Activated CD8-positive, alpha-beta memory T cell treated with anti-CD3 and anti-CD28 coated beads, Interleukin-2, amount 50 U/mL, for 48 hours (primary cell): ENCODE measurements at regions not wholly inside any gene's neighbourhood (a gene's known extent, or its start where the extent isn't known, plus 50 kb on each side); places are given as distances from the start of the nearest gene placed in this dataset.

ENCODE experiments used
- DNase-seq: peaks from one replicate; pipeline ENCODE4 v3.0.0-alpha.2; 2020

DNA sequence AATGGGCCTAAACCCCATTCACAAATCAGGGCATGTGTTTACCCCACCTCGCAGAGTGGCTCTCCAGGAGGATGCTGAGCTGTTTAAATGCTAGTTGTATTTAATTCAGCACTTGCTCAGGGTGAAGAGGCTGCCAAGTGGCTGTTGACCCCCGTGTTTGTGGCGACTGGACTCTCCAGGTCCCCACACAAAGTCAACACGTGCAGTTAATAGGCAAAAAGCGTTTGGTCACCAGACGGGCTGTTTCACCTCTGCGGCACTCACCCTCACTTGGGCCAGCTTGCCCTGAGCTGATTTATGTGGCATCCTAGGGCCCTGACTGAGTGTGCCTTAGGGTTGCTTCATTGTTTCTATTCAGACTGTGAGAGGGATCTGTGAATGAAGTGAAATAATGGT is 152.3 kb downstream of the GAS1 start:
- no peak for DNase-seq

DNA sequence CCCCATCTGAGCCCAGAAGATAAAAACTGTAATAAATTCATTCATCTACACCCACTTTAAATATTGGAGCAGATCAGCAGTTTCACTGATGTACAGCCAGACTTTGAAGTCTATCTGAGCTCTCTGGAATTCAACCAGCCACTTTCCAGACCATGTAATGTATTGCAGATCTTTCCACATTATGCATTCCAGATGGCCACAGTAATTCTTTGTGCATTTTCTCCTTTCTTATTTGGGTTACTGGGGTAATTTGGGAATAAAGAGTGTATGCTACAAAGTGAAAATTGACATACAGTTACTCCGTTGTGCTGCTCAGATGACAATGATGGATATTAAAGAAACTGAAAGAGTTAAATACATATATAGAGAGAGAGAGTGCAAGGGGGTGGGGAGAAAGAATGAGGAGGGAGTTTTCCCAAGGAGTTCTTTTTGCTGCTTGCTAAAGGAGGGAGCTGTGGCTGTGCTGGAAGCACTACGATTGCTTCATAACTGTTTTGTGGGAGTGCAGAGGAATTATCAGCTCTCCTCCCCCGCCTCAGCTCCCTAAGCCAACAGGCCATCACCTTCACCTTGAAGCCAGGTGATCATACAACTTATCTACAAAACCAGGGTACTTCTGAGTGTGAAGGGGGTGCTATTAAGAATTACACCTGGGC is 152.8 kb downstream of the GAS1 start:
- DNase-seq, result no peak

DNA sequence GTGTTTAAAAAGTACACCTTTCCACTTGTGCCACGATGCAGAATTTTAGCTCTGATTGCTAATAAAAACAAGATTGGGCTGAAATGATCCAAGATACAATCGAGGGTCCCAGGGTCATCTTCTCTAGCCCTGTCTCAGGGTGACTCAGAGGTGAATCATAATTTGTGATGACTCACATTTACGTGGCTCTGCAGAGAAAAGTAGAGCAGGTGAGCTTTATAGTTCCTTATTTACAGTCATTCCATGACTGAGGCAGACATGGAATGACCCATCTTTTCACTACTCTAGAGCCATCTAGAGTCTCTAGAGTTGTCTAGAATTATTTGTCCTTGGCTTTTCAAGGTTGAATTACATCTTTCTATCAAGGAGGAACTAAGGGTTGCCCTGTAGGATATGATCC is 155.2 kb downstream of the GAS1 start:
- no peak for DNase-seq

DNA sequence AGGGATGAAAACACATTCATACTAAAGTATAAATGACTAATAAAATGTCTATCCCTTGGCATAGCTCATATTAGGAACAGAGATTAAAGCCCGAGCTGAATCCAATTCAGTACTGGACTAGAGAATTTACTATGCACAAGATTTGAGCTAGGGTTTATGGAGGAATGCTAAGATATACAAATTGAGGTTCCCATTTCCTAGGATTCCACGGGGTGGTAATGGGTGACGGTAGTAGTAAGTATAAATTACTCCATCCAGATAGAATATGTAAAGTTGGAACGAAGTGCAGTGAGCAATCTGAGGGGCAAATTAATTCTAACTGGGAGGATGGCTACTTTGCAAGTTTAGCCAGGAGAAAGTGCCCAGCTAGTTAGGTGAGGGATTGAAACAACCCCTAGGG is 156.5 kb downstream of the GAS1 start:
- no peak for DNase-seq

DNA sequence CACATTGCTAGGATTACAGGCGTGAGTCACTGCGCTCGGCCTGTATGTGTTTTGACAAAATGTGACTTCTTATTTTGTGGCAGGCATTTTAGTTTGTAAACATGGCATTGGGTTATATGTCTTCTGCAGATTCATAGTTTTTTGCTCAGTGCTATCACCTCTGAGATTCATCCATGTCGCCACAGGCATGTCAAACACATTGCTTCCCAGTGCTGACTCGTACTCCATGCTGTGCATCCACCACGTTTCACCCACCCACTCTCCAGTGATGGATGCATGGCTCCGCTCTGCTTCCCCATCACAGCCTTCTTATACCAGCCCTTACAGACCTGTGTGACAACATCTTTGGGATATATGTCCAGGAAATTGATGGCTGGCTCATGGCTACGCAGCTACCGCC is 158.8 kb downstream of the GAS1 start:
- DNase-seq, result no peak

DNA sequence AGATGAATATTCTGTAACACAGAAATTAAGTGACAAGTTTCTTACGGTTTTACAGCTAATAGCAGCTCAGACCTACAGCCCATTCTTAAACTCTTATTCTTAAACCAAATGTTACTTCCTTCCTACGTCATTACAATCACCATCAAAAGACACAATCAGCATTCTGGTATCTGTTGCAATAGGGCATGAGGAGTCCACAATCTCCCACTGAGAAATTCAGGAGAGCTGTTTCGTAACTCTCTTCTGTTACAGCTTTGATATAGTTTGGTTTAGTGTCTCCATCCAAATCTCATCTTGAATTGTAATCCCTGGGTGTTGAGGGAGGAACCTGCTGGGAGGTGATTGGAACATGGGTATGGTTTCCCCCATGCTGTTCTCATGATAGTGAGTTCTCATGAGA is 163.4 kb downstream of the GAS1 start:
- no peak for DNase-seq

DNA sequence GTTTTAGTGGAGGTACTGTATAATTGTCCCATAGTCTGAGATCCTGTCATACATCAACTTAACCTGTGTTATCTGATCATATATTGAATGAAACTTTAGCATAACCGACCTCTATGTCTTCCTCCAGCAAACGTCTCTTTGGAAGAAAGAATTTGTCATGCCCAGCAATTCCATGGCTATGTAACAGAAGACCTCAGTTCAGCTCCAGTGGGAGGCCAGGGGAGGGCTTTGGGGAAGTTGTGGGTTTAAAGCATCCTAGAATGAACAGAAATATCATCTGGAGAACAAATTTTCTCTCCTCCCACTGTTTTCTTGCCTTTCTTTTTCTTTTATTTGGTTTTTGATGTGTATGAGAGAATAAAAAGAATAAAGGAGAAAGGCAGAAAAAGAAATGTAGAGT is 164.5 kb downstream of the GAS1 start:
- DNase-seq, result no peak

DNA sequence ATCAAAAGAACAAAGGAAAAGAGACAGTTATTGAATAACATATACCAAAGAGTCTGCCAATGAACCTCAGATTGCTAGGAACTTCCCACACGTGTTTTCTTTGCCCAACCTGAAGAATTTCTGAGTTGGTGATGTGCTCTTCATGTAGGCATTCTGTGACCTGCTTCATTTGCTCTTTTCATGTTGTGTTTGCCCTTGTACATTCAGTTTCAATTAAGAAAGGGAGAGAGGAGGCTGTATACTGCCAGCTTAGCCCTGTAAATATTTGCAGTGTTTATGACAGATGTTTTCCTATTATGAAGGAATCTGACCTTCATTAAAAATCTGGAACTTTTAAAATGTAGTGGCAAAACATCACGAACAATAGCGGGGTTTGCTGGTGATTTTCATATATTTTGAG is 168.5 kb downstream of the GAS1 start:
- DNase-seq, result no peak

DNA sequence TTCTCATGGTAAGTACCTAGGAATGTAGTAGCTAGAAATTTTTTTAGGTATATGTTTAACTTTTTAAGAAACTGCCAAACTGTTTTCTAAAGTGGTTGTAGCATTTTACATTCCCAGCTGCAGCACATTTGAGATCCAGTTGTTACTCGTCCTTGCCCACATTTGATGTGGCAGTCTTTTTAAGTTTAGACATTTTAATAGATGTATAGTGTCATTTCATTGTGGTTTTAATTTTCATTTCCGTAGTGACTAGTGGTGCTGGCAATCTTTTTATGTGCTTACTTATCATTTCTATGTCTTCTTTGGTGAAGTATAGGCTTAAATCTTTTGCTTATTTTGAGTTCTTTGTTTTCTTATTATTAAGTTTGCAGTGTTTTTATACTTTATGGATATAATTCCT is 171.6 kb downstream of the GAS1 start:
- DNase-seq, result no peak

DNA sequence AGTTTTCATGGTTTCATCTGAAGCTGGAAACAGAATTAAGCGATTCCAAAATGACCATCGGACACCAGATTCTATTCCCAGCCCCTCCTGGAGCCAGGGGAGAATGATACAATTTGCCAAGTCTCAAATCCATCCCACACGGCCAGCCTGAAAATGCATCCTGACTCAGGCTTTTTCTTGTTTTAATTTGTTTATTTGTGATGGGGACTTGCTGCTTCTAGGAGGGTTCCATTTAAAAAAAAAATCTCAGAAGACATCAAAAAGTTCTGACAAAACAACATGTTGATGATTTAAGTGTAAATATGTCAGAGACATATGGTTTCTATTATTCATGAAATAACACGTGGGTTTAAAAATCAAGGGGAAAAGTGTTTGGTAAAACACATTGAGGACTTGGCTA is 173.2 kb downstream of the GAS1 start:
- DNase-seq, result no peak

DNA sequence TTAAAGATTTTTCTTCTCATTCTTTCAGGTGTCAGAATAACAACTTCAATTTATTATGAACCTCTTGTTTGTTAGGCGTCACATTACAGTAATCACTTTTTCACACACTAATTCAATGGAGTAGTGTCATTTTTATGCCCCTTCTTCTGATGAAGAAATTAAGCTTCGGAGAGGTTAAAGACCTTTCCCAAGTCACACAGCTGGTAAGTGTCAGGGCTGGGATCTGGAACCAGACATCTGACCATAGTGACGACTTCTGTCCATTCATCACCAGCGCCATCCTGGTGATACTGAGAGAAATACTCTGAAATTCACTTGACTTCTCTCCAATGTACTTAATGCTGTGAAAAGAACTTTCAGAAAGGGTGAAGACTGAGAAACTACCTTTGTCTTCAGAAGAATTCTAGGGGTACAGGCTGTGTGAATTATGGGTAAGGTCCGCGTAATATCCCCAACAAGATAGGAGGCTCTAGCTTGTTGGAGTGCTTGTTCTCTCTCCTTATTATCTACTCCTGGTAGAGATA is 173.8 kb downstream of the GAS1 start:
- no peak for DNase-seq

DNA sequence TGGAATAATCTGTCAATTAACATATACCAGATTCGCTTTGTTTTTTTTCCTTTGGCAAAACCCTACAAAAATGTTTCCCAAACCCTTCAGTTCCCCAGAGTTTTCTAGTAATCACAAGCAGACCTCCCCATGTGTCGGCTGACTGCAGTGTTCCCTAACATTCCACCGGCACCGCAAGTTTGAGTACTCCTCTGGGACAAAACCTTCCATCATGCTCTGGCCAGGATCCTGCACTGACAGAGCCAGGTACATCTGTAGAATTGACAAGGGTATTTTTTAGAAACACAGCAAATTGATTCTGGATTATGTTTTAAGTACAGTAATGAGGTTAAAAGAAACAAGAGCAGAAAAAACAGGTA is 174.7 kb downstream of the GAS1 start:
- DNase-seq, result no peak

DNA sequence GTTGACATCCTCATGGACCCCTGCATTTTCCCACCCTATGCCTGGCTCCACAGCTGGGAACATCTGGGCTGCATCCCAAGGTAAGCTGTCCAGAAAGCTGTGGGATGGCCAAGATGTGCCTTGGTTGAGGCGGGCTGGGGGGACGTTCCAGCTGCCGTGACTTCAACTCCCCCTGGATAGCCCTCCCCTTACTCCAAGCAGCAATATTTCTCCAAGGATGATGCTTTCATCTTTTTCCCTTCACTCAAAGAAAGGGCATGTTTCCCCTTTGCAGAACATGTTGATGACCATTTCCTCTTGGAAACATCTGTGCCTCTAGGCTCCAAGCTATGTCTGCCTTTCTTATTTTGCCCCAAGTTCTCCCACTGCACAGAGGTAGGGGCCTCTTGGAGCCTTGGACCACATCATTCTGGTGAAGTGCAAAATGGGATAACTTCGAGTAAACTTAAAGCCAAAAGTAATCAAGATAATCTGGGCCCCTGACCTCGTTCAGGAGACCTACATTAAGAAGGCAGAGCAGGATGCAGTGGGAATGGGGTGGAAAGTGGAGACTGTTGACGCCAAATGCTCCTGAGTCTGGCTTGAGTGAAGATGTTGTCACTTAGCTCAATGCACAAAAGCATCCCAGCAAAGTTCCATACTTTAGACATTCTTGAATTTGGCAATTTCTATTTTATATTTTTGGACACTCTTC is 175.2 kb downstream of the GAS1 start:
- DNase-seq, result no peak

DNA sequence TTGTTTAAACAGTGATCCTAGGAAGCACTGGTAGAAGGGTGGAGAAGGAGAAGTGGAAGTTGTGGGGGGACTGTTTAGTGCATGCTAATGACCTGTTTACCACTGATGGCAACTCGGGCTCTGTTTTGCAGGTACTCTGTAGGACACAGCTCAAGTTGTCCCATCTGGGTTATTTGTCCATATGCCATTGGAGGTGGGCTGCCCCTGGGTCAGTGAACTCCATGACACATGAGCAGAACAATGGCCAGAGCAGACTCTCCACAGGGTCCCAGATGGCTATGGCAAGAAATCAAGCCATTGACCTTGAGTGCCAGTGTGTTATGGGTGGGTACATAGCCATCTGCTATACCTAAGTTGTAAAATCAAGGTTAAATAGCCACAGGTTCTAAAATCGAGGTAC is 175.9 kb downstream of the GAS1 start:
- no peak for DNase-seq

DNA sequence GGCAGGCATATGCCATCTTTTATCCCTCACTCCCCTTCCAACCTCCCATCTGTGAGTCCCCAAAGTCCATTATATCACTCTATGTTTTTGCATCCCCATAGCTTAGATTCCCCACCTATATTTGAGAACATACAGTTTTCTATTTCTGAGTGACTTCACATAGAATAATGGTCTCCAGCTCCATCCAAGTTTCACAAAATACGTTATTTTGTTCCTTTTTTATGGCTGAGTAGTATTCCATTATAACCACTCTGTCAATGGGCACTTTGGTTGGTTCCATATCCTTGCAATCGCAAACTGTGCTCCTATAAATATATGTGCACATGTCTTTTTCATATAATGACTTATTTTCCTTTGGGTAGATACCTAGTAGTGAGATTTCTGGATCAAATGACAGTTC is 178.6 kb downstream of the GAS1 start:
- no peak for DNase-seq

DNA sequence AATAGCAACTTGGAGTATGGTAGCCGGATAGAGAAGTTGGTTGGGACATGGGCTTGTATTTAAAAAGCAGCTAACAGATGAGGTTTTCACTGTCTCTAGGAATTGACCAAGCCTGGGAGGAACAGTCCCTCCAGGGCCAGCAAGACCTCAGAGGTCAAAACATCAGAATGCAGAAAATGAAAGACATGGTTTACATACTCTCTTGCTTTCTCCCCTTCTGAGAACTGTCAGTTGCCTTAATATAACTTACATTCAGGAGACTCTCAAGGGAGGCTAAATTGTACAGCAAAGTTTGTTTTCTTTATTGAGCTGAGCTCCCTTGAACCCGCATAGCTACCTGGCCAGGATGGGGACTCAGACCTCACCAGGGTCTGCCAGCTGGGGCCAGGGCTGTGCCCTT is 179.3 kb downstream of the GAS1 start:
- DNase-seq, result no peak

DNA sequence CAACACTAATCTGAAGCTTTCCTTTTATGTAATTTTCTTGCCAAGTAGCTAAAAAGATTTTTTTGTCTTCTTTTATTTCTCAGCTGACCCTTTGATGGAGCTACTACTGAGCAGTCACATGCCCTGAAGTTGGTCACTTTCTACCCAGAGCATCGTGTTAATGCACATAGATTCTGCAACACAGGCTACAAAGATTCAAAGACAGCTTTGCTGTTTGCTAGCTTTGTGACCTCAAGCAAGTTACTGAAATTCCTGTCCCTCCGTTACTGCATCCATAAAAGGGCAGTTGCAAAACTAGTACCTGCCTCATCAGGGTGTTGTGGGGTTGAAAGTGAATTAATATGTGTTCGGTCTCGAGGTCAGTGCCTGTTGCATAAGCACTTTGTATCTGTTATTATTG is 179.9 kb downstream of the GAS1 start:
- DNase-seq, result no peak

DNA sequence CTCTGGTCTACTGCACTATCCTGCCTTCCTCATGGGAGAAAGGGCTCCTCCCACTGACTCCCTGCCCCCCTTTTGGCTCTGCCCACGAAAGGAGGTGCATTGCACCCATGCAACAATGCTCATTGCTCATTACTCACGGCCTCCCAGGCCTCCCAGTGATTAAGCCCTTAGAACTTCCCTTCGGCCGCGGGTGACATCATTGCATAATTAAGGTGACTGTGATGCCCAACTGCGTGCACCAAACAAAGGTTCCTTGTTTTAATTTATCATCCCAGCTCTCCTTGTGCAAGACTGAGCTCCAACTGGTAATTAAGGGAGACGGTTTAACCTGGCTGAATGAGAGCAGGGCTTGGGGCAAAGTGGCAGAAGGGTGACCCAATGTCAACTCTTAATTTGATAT is 180.4 kb downstream of the GAS1 start:
- no peak for DNase-seq

DNA sequence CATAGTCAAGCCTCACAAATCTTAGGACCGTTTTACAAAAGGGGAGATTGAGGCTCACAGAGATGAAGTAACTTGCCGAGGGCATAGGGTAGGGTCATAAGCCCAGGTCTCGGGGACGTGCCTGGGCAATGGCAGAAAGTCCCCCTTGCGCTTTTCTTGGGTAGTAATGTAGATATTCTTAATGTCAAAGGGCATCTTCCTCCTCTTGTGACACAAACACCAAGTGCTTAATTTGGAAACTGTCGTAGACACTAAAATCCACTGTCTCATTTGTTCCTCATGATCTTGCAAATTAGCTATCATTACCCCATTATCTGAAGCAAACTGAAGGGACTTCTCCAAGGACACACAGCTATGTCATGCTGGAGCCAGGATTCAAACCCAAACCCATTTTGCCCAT is 180.8 kb downstream of the GAS1 start:
- DNase-seq, result no peak

DNA sequence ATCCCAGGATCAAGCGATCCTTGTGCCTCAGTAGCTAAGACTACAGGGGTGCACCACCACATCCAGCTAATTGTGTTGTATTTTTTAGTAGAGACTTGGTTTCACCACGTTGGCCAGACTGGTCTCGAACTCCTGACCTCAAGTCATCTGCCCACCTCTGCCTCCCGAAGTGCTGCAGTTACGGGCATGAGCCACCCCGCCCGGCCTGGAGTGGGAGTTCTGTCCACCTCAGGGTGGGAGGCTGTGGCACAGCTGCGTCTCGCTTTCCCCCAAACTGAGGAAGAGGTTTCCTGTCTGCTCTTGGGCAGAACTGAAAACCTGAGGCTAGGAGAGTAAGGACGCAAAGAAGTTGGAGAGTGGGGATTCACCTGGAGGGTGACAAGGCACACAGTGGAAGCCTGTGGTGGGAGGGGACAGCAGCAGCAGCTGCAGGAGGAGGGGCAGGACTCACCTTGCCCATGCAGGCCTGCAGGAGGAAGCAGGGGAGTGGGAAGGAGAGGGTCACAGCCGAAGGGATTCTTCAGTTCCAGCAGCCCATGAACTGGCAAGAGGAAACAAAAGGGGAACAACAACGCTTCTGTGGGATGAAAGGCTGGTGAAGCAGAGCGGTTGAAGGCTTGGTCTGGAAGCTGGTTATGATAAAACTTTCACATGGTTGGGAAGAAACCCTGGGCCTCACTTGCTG is 181.4 kb downstream of the GAS1 start:
- no peak for DNase-seq

DNA sequence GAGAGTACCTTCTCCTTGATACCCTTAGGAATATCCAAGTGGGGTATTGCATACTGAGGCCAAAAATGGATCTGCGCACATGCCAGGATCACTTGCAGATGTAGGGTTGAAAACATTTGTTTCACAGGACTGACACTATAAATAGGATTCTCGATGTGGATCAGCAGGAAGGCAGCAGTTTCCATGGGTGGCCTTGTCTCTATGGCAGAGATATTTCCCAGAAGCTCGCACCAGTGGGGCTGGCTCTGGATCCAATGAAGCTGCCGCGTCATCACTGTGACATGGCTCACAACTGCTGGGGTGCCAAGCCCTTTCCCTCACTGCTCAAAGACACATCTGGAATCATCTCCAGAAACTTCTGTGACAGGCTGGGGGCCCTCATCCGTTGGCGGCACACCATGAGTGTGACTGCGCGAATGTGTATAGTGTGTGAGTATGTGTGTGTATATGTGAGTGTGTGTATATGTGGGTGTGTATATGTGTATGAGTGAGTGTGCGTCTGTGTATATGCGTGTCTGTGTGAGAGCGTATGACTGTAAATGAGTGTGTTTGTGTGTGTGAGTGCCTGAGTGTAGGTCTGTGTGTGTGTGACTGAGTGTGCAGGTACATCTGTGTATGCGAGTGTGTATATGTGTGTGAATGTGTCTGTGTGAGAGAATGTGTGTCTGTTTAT is 182.5 kb downstream of the GAS1 start:
- DNase-seq, result no peak

DNA sequence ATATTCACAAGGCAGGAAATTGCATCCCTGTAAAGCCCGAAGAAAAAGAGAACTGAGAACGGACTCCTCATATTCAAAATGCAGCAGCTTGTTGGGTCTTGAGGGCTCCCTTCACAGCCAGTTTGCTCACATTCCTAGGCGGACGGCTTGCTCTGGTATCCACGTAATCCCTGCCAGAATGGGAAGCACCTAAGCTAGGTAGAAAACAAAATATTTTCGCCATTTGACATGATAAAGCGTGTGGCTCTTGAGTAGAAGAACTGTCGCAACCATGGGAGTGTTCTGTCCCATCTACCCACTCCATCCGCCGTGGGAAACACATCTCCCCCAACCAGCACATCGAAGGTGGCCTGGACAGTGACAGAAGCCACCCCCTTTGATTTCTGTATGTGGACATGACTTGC is 183.1 kb downstream of the GAS1 start:
- no peak for DNase-seq

DNA sequence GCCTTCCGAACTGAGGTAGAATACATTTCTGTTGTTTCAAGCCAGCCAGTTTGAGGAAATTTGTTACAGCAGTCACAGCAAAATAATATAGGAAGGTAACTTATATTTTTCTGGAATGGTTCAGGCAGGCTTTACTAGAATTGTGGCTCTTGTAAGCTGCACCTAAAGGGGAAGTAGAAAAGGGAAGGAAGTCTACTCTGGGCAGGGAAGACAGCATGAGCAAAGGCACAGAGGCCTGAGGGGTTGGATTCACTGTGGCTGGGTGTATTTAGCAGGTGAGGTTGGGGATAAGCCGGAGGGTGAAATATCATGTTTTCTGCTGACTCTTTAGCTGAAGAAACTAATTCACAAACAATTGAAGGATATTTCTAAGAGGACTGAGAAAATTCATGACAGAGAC is 183.5 kb downstream of the GAS1 start:
- no peak for DNase-seq

DNA sequence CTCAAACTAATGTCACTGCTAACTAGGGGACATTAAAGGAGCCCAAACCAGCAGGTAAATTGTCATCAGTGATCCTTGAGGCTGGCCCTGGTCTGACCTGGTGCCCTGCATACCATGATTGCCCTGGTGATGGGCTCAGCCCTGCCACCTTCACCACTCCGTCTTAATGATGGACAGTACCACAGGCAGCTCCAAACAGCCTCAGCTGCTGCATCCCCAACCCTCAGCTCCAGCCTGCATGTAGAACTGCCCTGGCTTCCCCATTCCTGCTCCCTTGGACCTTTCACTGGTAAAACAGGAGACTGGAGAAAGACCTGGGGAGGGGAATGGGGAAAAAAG is 190.0 kb downstream of the GAS1 start:
- no peak for DNase-seq
